ENCODE measurements at regions not wholly inside any gene's neighbourhood (a gene's known extent, or its start where the extent isn't known, plus 50 kb on each side); places are given as distances from the start of the nearest gene placed in this dataset.

GRCh38 chr11:70824605-70825245, 426.4 kb downstream of the CTTN start:
- DNase-seq (no peak), ATAC-seq (no peak)

- ATAC-seq (no peak), DNase-seq (no peak)
These were observed 426.4 kb downstream of the SHANK2 start for GRCh38 chr11:70825893-70826540.

- ATAC-seq (no peak), DNase-seq (no peak)
These were observed 425.6 kb downstream of the SHANK2 start for GRCh38 chr11:70826541-70827335.

GRCh38 chr11:70828593-70829082, 423.7 kb downstream of the SHANK2 start:
- no peak for ATAC-seq

GRCh38 chr11:70829134-70829885, 423.1 kb downstream of the SHANK2 start:
- DNase-seq = no peak
- no peak for ATAC-seq

More at GRCh38 chr11:70828593-70829082, 423.7 kb downstream of the SHANK2 start:
- no peak for DNase-seq

- ATAC-seq (no peak), DNase-seq (no peak)
These were observed 422.5 kb downstream of the SHANK2 start for GRCh38 chr11:70829886-70830272.

GRCh38 chr11:70833011-70833410, 419.4 kb downstream of the SHANK2 start:
- DNase-seq (no peak), ATAC-seq (no peak)

- ATAC-seq (no peak), DNase-seq (no peak)
These were observed 418.8 kb downstream of the SHANK2 start for GRCh38 chr11:70833554-70833953.

- DNase-seq = no peak
- no peak for ATAC-seq
These were observed 418.0 kb downstream of the SHANK2 start for GRCh38 chr11:70834277-70834940.

- ATAC-seq (no peak), DNase-seq (no peak)
These were observed 417.3 kb downstream of the SHANK2 start for GRCh38 chr11:70834984-70835560.

- no peak for ATAC-seq
- DNase-seq = no peak
These were observed 416.3 kb downstream of the SHANK2 start for GRCh38 chr11:70836071-70836470.

GRCh38 chr11:70838198-70838597, 414.2 kb downstream of the SHANK2 start:
- no peak for DNase-seq
- no peak for ATAC-seq

- no peak for DNase-seq
- no peak for ATAC-seq
These were observed 412.5 kb downstream of the SHANK2 start for GRCh38 chr11:70839851-70840250.

- ATAC-seq (no peak), DNase-seq (no peak)
These were observed 411.1 kb downstream of the SHANK2 start for GRCh38 chr11:70841264-70841663.

- no peak for DNase-seq
- ATAC-seq = no peak
These were observed 410.1 kb downstream of the SHANK2 start for GRCh38 chr11:70842256-70842655.

GRCh38 chr11:70842701-70843100, 409.7 kb downstream of the SHANK2 start:
- no peak for ATAC-seq
- no peak for DNase-seq

- ATAC-seq (no peak), DNase-seq (no peak)
These were observed 408.5 kb downstream of the SHANK2 start for GRCh38 chr11:70843906-70844305.

- ATAC-seq (no peak), DNase-seq (no peak)
These were observed 408.0 kb downstream of the SHANK2 start for GRCh38 chr11:70844387-70844786.

GRCh38 chr11:70845591-70846041, 406.8 kb downstream of the SHANK2 start:
- DNase-seq = no peak

GRCh38 chr11:70846781-70847655, 405.4 kb downstream of the SHANK2 start:
- ATAC-seq = no peak

More at GRCh38 chr11:70845591-70846041, 406.8 kb downstream of the SHANK2 start:
- ATAC-seq = no peak

More at GRCh38 chr11:70846781-70847655, 405.4 kb downstream of the SHANK2 start:
- no peak for DNase-seq
